IMR-90 (cell line): ENCODE measurements at regions not wholly inside any gene's neighbourhood (a gene's known extent, or its start where the extent isn't known, plus 50 kb on each side); places are given as distances from the start of the nearest gene placed in this dataset.

Experiments
- ATAC-seq: fragments of 200-7000 bp; cut with Tn5 transposase; 2 replicates; pipeline ENCODE4 v1.9.1; 2020; ENCODE audit warnings: low read depth, mild to moderate bottlenecking, moderate library complexity
- BruUV-seq: library from RNA; stranded (reverse); fragments of 400-500 nt; replicated peaks from 2 replicates; lab custom pipeline; 2021; lab: Mats Ljungman, UMichigan
- CTCF ChIA-PET: fragments of 300-600 bp; formaldehyde crosslinking; extraction: SDS; loops from one replicate; lab custom pipeline; 2021; ENCODE audit warnings: antibody characterized with exemption; lab: Yijun Ruan, JAX
- POLR2A ChIA-PET: fragments of 300-600 bp; sonication (Branson Sonifier 250); formaldehyde crosslinking; loops from one replicate; lab custom pipeline; 2022; ENCODE audit warnings: antibody characterized with exemption; ENCODE audit not compliant: unreplicated experiment; lab: Charles Lee
- DNase-seq: peaks from one replicate; pipeline ENCODE4 v3.0.0; 2013
- H2AFZ ChIP-seq: replicated peaks from 2 replicates; pipeline ENCODE3; 2013; ENCODE audit warnings: low read length, mild to moderate bottlenecking; ENCODE audit not compliant: poor library complexity
- H2AK5ac ChIP-seq: 2 replicates; pipeline ENCODE4 v1.6.1; 2013; ENCODE audit warnings: low read depth, low read length, inconsistent platforms
- H2AK9ac ChIP-seq: replicated peaks from 2 replicates; pipeline ENCODE3; 2013; ENCODE audit warnings: mild to moderate bottlenecking, low read depth, low read length, moderate library complexity; ENCODE audit not compliant: poor library complexity
- H2BK120ac ChIP-seq: 2 replicates; pipeline ENCODE4 v1.6.1; 2013; ENCODE audit warnings: low read depth, low read length, inconsistent platforms
- H2BK15ac ChIP-seq: 3 replicates; pipeline ENCODE4 v1.6.1; 2013; ENCODE audit warnings: low read depth, low read length, inconsistent platforms
- H2BK20ac ChIP-seq: 2 replicates; pipeline ENCODE4 v1.6.1; 2013; ENCODE audit warnings: low read depth, mild to moderate bottlenecking, inconsistent platforms, low read length, moderate library complexity
- H2BK5ac ChIP-seq: 2 replicates; pipeline ENCODE4 v1.6.1; 2013; ENCODE audit warnings: mild to moderate bottlenecking, low read depth, low read length, inconsistent platforms; ENCODE audit not compliant: poor library complexity, severe bottlenecking
- H3K14ac ChIP-seq: replicated peaks from 2 replicates; pipeline ENCODE4 v1.6.1; 2013; ENCODE audit warnings: low read depth, low read length, inconsistent platforms
- H3K18ac ChIP-seq: 2 replicates; pipeline ENCODE4 v1.6.1; 2013; ENCODE audit warnings: low read depth, low read length, control low read depth
- H3K23ac ChIP-seq: 2 replicates; pipeline ENCODE4 v1.6.1; 2013; ENCODE audit warnings: low read depth, low read length, inconsistent platforms
- H3K27ac ChIP-seq: 2 replicates; pipeline ENCODE4 v1.5.1; 2013; ENCODE audit warnings: mild to moderate bottlenecking, control low read depth, low read length; ENCODE audit not compliant: insufficient read depth
- H3K27me3 ChIP-seq: 2 replicates; pipeline ENCODE4 v1.6.1; 2013; ENCODE audit warnings: low read length; ENCODE audit not compliant: control insufficient read depth, insufficient read depth
- H3K36me3 ChIP-seq: 2 replicates; pipeline ENCODE4 v1.6.1; 2013; ENCODE audit warnings: low read length, mixed read lengths; ENCODE audit not compliant: control insufficient read depth, insufficient read depth
- H3K4ac ChIP-seq: 2 replicates; pipeline ENCODE4 v1.6.1; 2013; ENCODE audit warnings: low read depth, low read length, inconsistent platforms
- H3K4me1 ChIP-seq: 2 replicates; pipeline ENCODE4 v1.6.1; 2013; ENCODE audit warnings: low read length, mixed read lengths; ENCODE audit not compliant: control insufficient read depth, insufficient read depth
- H3K4me2 ChIP-seq: 2 replicates; pipeline ENCODE4 v1.6.1; 2013; ENCODE audit warnings: low read depth, mild to moderate bottlenecking, control low read depth, low read length, moderate library complexity
- H3K4me3 ChIP-seq: 2 replicates; pipeline ENCODE4 v1.5.1; 2013; ENCODE audit warnings: low read depth, mild to moderate bottlenecking, control low read depth, low read length, moderate library complexity; ENCODE audit not compliant: insufficient read depth
- H3K56ac ChIP-seq: 2 replicates; pipeline ENCODE4 v1.6.1; 2013; ENCODE audit warnings: low read length, inconsistent platforms; ENCODE audit not compliant: insufficient read depth; ENCODE audit errors: extremely low read depth
- H3K79me1 ChIP-seq, 2 experiments: 2 replicates each; pipeline ENCODE4 v1.6.1; 2013; ENCODE audit warnings: low read length in 2 of 2, inconsistent platforms in 1 of 2, low read depth in 1 of 2
- H3K9ac ChIP-seq: 2 replicates; pipeline ENCODE4 v1.6.1; 2013; ENCODE audit warnings: low read depth, low read length, control low read depth
- H3K9me1 ChIP-seq: 2 replicates; pipeline ENCODE4 v1.6.1; 2013; ENCODE audit warnings: low read length, inconsistent platforms; ENCODE audit not compliant: insufficient read depth
- H3K9me3 ChIP-seq: 2 replicates; pipeline ENCODE4 v1.6.1; 2013; ENCODE audit warnings: low read length; ENCODE audit not compliant: control insufficient read depth, insufficient read depth
- H4K20me1 ChIP-seq: 2 replicates; pipeline ENCODE4 v1.6.1; 2013; ENCODE audit warnings: low read length, inconsistent platforms; ENCODE audit not compliant: insufficient read depth
- H4K5ac ChIP-seq: 2 replicates; pipeline ENCODE4 v1.6.1; 2013; ENCODE audit warnings: mild to moderate bottlenecking, low read depth, low read length, control low read depth
- H4K8ac ChIP-seq, 2 experiments: 2 replicates each; pipeline ENCODE4 v1.6.1; 2013; ENCODE audit warnings: low read depth in 2 of 2, low read length in 2 of 2, control low read depth in 1 of 2, inconsistent platforms in 1 of 2
- H4K91ac ChIP-seq: 2 replicates; pipeline ENCODE4 v1.6.1; 2013; ENCODE audit warnings: low read depth, low read length, inconsistent platforms; ENCODE audit not compliant: insufficient read depth
- CHD1 ChIP-seq: IDR thresholded peaks from 2 replicates; pipeline ENCODE4 v1.6.1; 2012; ENCODE audit warnings: low read depth, low read length, improper control_type of control experiment
- CTCF ChIP-seq: conservative IDR thresholded peaks from 2 replicates; pipeline ENCODE4 v1.5.1; 2012; ENCODE audit warnings: mild to moderate bottlenecking, low read depth, low read length, improper control_type of control experiment
- FOS ChIP-seq: fragments of 150-350 bp; IDR thresholded peaks from 2 replicates; pipeline ENCODE4 v1.6.1; 2016; ENCODE audit warnings: low read depth, low read length
- MAZ ChIP-seq: IDR thresholded peaks from 2 replicates; pipeline ENCODE4 v1.6.1; 2012; ENCODE audit warnings: low read depth, mild to moderate bottlenecking, low read length, improper control_type of control experiment, moderate library complexity, borderline replicate concordance
- MXI1 ChIP-seq: IDR thresholded peaks from 2 replicates; pipeline ENCODE4 v1.6.1; 2012; ENCODE audit warnings: low read depth, mild to moderate bottlenecking, low read length, moderate library complexity, borderline replicate concordance
- POLR2A ChIP-seq: IDR thresholded peaks from 2 replicates; pipeline ENCODE4 v1.6.1; 2012; ENCODE audit warnings: mild to moderate bottlenecking, low read depth, low read length
- RAD21 ChIP-seq: IDR thresholded peaks from 2 replicates; pipeline ENCODE4 v1.6.1; 2012; ENCODE audit warnings: low read length, improper control_type of control experiment
- SMC3 ChIP-seq: fragments of 150-350 bp; IDR thresholded peaks from 2 replicates; pipeline ENCODE4 v1.6.1; 2016; ENCODE audit warnings: low read depth, mild to moderate bottlenecking, antibody characterized with exemption, low read length, moderate library complexity
- WGBS, 2 experiments: methylation state at CpG; one replicate each; pipeline versions ENCODE4 v1.1.5 to v1.1.7; 2013; ENCODE audit warnings: missing lambda C conversion rate in 2 of 2; ENCODE audit not compliant: insufficient read length in 1 of 2; ENCODE audit errors: extremely low coverage in 2 of 2; 5-methylcytosine and 5-hydroxymethylcytosine counted together
- dilution Hi-C: fragments of 300-500 bp; cut with HindIII; formaldehyde crosslinking; loops from one replicate; pipeline ENCODE4 v1.14.3; 2018; ENCODE audit warnings: low sequenced_read_pairs; ENCODE audit not compliant: unreplicated experiment
- in situ Hi-C: fragments of 300-500 bp; cut with MboI; formaldehyde crosslinking; loops from 3 replicates; pipeline ENCODE4 v1.14.3; 2019; ENCODE audit warnings: low sequenced_read_pairs, inconsistent platforms, mixed read lengths
- intact Hi-C: fragments of 100-400 bp; cut with micrococcal nuclease; formaldehyde crosslinking; loops from 2 replicates; pipeline ENCODE4 v1.10.0; 2022

DNA sequence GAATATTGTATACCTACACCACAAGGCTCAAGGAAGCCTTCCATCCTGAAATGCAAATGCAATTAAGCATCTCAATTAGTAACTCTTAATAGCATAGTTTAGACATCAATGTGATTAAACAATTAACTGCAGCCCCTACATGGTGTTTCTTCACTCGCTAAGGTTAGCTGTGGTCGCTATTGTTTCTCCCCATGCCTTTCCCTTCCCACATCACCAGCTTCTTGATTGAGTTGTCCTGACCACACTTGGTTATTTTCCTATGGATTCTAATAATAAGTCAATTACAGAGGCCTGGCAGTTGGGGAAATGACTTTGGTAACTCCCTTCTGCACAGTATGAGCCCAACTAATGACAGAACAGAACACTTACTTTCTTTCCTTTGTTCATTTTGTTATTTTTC lies 265.0 kb downstream of the ADAMTS20 start:
- H2AFZ ChIP-seq, result no peak overlapping the region
- ChIA-PET POLR2A (no interaction called here), CTCF (no interaction called here)
- H2AK5ac ChIP-seq, result peak overlapping the region; percentile 75
- in situ Hi-C loops, result loop anchor here (10.0 to 25.0 kb wide), 3 partner anchors 702 to 1152 kb away; partner anchors contain the start of genes PPHLN1, PRICKLE1 and ZCRB1
- H4K8ac ChIP-seq, result peak overlapping the region; percentile 73 to 76
- H3K9ac ChIP-seq, result no peak overlapping the region
- H3K27ac ChIP-seq, result no peak overlapping the region
- H4K91ac ChIP-seq, result peak overlapping the region; percentile 61
- no peaks in the 10 kb centered on the region for H3K79me1 ChIP-seq
- peak overlapping the region; percentile 26; the same call in 1 of the 2 replicates for H3K56ac ChIP-seq
- H3K23ac ChIP-seq, result peak overlapping the region; percentile 57; the same call in 1 of the 2 replicates
- intact Hi-C loops, result no loop called here
- peaks cover 4% of the 10 kb centered on the region for H3K9me1 ChIP-seq
- no peak overlapping the region for H2AK9ac ChIP-seq
- H4K5ac ChIP-seq, result peak overlapping the region; percentile 79
- H2BK15ac ChIP-seq, result peak overlapping the region; percentile 79; the same call in 2 of the 3 replicates
- H3K4ac ChIP-seq, result peak overlapping the region; percentile 73; the same call in 1 of the 2 replicates
- peaks cover 19% of the 10 kb centered on the region for H3K4me1 ChIP-seq
- no CpG with 5 or more reads among the region's 2 CpGs for WGBS, 2 experiments
- H3K4me2 ChIP-seq, result no peak overlapping the region
- peak overlapping the region; percentile 85 for H2BK20ac ChIP-seq
- peak overlapping the region; percentile 90 for H3K18ac ChIP-seq
- peak overlapping the region; percentile 80 for H2BK120ac ChIP-seq
- ATAC-seq (no peak), DNase-seq (no peak)
- H3K9me3 ChIP-seq, result no peaks in the 10 kb centered on the region
- no peaks in the 10 kb centered on the region for H3K27me3 ChIP-seq
- TF ChIP-seq CHD1 (no peak), SMC3 (no peak), FOS (no peak), CTCF (no peak), RAD21 (no peak), MAZ (no peak), MXI1 (no peak), POLR2A (no peak)
- no peaks in the 10 kb centered on the region for H4K20me1 ChIP-seq
- H3K36me3 ChIP-seq, result no peaks in the 10 kb centered on the region
- no TSS peak for BruUV-seq
- H2BK5ac ChIP-seq, result peak overlapping the region; percentile 99
- no peak overlapping the region for H3K4me3 ChIP-seq
- H3K14ac ChIP-seq, result peak overlapping the region; percentile 23
- dilution Hi-C loops, result no loop called here
